CD4-positive, CD25-positive, alpha-beta regulatory T cell (primary cell): ENCODE measurements at regions not wholly inside any gene's neighbourhood (a gene's known extent, or its start where the extent isn't known, plus 50 kb on each side); places are given as distances from the start of the nearest gene placed in this dataset.
"Not testable (repeated sequence)": the region's sequence is repeated elsewhere in the genome, so short reads cannot be mapped to it uniquely, and the experiment has no call there.

Source experiments
- ATAC-seq, 2 donors: fragments of 150-1000 bp; cut with Tn5 transposase; one replicate each; pipeline ENCODE4 v1.10.0; 2021; ENCODE audit warnings: low read depth in 2 of 2, moderate number of reproducible peaks in 2 of 2, moderate library complexity in 1 of 2
- DNase-seq, 3 donors: peaks; one replicate each; pipeline versions ENCODE4 v3.0.0 to v3.0.0-alpha.2; 2012 to 2022; ENCODE audit warnings: mixed read lengths in 1 of 3
- H3K27ac ChIP-seq: one replicate; pipeline ENCODE4 v1.7.0; 2013; ENCODE audit warnings: mild to moderate bottlenecking, low read length; ENCODE audit not compliant: insufficient read depth, poor library complexity, severe bottlenecking
- H3K27me3 ChIP-seq: one replicate; pipeline ENCODE4 v1.7.0; 2013; ENCODE audit warnings: low read length; ENCODE audit not compliant: control insufficient read depth, insufficient read depth
- H3K36me3 ChIP-seq: one replicate; pipeline ENCODE4 v1.7.0; 2013; ENCODE audit warnings: mild to moderate bottlenecking, low read length, moderate library complexity; ENCODE audit not compliant: control insufficient read depth, insufficient read depth
- H3K4me1 ChIP-seq: 2 replicates; pipeline ENCODE4 v1.7.0; 2013; ENCODE audit warnings: mild to moderate bottlenecking, low read length; ENCODE audit not compliant: insufficient read depth, control insufficient read depth, poor library complexity, severe bottlenecking
- H3K4me3 ChIP-seq: one replicate; pipeline ENCODE4 v1.7.0; 2013; ENCODE audit warnings: low read depth, mild to moderate bottlenecking, low read length, moderate library complexity
- H3K9me3 ChIP-seq, 2 experiments: 1 replicate in 1 of 2; 2 replicates in 1 of 2; pipeline ENCODE4 v1.7.0; 2013; ENCODE audit warnings: low read length in 2 of 2, mild to moderate bottlenecking in 1 of 2, moderate library complexity in 1 of 2; ENCODE audit not compliant: control insufficient read depth in 2 of 2
- H3K27ac Mint-ChIP-seq, 3 donors: one replicate each; pipeline ENCODE4 v1.8.0; 2020 to 2022; ENCODE audit warnings: mild to moderate bottlenecking in 3 of 3, mixed read lengths in 3 of 3, moderate library complexity in 2 of 3
- H3K27me3 Mint-ChIP-seq: one replicate; pipeline ENCODE4 v1.8.0; 2022; ENCODE audit warnings: mild to moderate bottlenecking, mixed read lengths
- H3K36me3 Mint-ChIP-seq: one replicate; pipeline ENCODE4 v1.8.0; 2020; ENCODE audit warnings: mixed read lengths
- H3K4me1 Mint-ChIP-seq, 4 donors: one replicate each; pipeline ENCODE4 v1.8.0; 2020 to 2022; ENCODE audit warnings: mixed read lengths in 4 of 4, mild to moderate bottlenecking in 1 of 4
- H3K4me3 Mint-ChIP-seq, 4 donors: one replicate each; pipeline ENCODE4 v1.8.0; 2020 to 2022; ENCODE audit warnings: mild to moderate bottlenecking in 4 of 4, mixed read lengths in 4 of 4, moderate library complexity in 3 of 4
- H3K9me3 Mint-ChIP-seq, 7 donors: one replicate each; pipeline ENCODE4 v1.8.0; 2020 to 2022; ENCODE audit warnings: mixed read lengths in 7 of 7, mild to moderate bottlenecking in 3 of 7, moderate library complexity in 2 of 7

DNA sequence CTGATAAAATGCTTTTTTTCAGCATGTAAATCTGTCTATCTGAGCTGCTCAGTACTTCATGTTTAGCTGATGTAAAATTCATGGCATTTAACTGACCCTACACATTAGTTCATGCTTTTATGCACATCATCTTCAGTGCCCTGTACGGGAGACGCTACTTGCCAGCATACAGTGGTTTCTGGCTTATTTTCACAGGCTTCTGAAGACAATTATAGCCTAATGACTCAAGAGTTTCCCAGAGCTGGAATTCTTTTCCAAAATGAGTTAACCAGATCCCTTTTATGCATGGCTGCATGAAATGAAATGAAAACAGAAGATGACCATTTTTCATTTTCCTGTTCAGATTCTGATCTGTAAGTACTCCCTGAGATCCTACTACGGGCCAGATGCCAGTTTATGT is 1061.5 kb downstream of the ROBO2 start:
- Histone ChIP-seq H3K4me1 (no peaks in the 10 kb centered on the region), H3K36me3 (no peaks in the 10 kb centered on the region), H3K4me3 (no peak overlapping the region), H3K27me3 (no peaks in the 10 kb centered on the region), H3K27ac (no peak overlapping the region), H3K9me3 (peaks cover 0 to 5% of the 10 kb centered on the region in 2 experiments)
- H3K4me1 Mint-ChIP-seq: no peaks in the 10 kb centered on the region
- H3K27me3 Mint-ChIP-seq: no peaks in the 10 kb centered on the region
- no peak overlapping the region for H3K27ac Mint-ChIP-seq
- peaks cover 0 to 20% (median 3%) of the 10 kb centered on the region in 7 donors for H3K9me3 Mint-ChIP-seq
- ATAC-seq (no peak), DNase-seq (no peak)
- H3K36me3 Mint-ChIP-seq: no peaks in the 10 kb centered on the region
- H3K4me3 Mint-ChIP-seq: no peak overlapping the region

DNA sequence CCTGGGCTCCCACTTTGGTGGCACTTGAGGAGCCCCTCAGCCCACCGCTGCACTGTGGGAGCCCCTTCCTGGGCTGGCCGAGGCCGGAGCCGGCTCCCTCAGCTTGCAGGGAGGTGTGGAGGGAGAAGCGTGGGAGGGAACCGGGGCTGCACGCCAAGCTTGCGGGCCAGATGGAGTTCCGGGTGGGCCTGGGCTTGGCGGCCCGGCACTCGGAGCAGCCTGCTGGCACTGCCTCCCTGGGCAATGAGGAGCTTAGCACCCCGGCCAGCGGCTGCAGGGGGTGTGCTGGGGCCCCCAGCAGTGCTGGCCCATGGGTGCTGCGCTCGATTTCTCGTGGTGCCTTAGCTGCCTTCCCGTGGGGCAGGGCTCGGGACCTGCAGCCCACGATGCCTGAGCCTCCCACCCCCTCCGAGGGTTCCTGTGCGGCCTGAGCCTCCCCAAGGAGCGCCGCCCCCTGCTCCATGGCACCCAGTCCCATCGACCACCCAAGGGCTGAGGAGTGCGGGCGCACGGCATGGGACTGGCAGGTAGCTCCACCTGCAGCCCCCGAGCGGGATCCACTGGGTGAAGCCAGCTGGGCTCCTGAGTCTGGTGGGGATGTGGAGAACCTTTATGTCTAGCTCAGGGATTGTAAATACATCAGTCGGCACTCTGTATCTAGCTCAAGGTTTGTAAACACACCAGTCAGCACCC is 1068.5 kb downstream of the ROBO2 start:
- H3K4me1 Mint-ChIP-seq, H3K27ac Mint-ChIP-seq, H3K27me3 Mint-ChIP-seq: not testable (repeated sequence)

DNA sequence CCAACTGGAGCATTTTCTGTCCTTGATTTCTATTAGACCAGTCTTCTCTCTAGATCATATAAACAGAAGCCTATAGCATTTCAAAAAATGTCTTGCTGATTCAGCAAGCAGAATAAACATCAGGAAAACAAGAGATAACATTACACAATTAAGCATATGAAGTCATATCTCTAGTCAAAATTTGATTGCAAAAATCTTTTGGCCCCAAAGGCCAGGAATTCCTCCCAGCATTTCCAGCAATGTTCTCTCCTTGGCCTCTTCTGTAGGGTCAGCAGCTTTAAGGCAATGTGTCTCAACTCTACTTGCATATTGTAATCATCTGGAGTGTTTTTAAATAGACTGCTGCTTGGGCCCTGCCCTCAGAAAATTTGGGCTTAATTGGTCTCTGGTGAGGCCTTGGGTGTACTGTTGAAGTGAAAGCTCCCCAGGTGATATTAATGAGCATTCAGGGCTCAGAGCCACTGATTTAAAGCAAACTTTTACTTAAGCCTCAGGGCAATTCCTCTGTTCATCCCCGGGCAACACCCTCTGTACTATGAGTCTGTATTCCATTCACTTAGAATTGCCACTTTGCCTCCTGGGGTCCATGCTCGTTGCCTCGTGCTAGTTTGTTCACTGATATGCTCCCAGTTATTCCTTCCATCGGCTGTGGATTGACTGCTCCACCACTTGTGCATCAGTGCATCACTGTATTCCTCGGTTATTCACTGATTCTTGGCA is 1072.6 kb downstream of the ROBO2 start:
- H3K27me3 Mint-ChIP-seq: no peaks in the 10 kb centered on the region
- no peaks in the 10 kb centered on the region for H3K36me3 Mint-ChIP-seq
- no peak overlapping the region for H3K27ac Mint-ChIP-seq
- Histone ChIP-seq H3K27me3 (no peaks in the 10 kb centered on the region), H3K27ac (no peak overlapping the region), H3K36me3 (no peaks in the 10 kb centered on the region), H3K9me3 (peaks cover 2 to 18% of the 10 kb centered on the region in 2 experiments), H3K4me3 (no peak overlapping the region), H3K4me1 (no peaks in the 10 kb centered on the region)
- ATAC-seq: no peak
- H3K4me1 Mint-ChIP-seq: no peaks in the 10 kb centered on the region
- H3K9me3 Mint-ChIP-seq: peaks cover 2 to 21% (median 4%) of the 10 kb centered on the region in 7 donors
- no peak overlapping the region for H3K4me3 Mint-ChIP-seq
- no peak for DNase-seq

More for the DNA sequence above, 1068.5 kb downstream of the ROBO2 start:
- H3K36me3 Mint-ChIP-seq, H3K27me3 ChIP-seq, ATAC-seq, H3K4me3 ChIP-seq, DNase-seq, H3K36me3 ChIP-seq, H3K4me1 ChIP-seq, H3K4me3 Mint-ChIP-seq, H3K27ac ChIP-seq: not testable (repeated sequence)
- peaks cover 4 to 14% of the 10 kb centered on the region in 2 experiments for H3K9me3 ChIP-seq
- peaks cover 0 to 26% (median 3%) of the 10 kb centered on the region in 7 donors for H3K9me3 Mint-ChIP-seq

DNA sequence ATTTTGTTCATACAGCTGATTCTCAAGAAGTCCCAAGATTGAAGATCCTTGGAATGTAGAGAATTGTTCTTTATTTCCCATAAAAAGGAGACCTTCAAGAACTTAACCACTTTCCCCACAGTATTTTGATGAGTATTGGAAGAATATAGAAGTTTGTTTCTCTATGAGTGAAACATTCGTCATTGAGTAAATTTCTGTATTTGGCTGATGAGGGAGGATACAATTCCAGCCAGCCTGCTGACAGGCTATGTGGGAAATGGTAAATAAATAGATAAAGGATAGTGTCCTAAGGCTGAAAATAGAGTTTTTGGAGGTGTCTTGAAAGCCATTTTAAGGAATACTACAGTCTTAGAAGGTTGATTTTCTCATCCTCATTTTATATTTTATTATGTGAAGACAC is 1076.1 kb downstream of the ROBO2 start:
- Mint-ChIP-seq H3K4me1 (no peaks in the 10 kb centered on the region), H3K4me3 (no peak overlapping the region), H3K27ac (no peak overlapping the region), H3K9me3 (peaks cover 0 to 17% (median 5%) of the 10 kb centered on the region in 7 donors), H3K36me3 (no peaks in the 10 kb centered on the region), H3K27me3 (no peaks in the 10 kb centered on the region)
- ATAC-seq (no peak), DNase-seq (no peak)
- Histone ChIP-seq H3K4me3 (no peak overlapping the region), H3K4me1 (no peaks in the 10 kb centered on the region), H3K36me3 (no peaks in the 10 kb centered on the region), H3K9me3 (peaks cover 0 to 10% of the 10 kb centered on the region in 2 experiments), H3K27ac (no peak overlapping the region), H3K27me3 (no peaks in the 10 kb centered on the region)

DNA sequence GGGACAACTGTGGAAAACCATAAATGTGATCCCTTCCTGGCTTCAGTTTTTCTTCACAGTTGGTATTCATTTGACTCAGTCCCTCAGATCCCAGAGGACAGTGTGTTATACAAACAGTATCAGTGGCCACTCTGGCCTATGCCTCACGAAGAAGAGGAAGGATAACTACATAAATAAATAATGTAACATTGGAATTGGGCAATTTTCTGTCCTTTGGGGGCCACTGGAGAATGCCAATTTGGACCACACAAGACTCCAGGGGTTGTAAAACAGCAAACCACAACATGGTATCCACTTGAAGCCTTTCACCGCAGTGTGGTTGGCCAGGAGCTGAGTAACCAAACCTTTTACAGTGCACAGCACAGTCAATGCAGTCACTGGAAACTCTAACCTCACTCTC is 1077.0 kb downstream of the ROBO2 start:
- no peak overlapping the region for H3K27ac Mint-ChIP-seq
- no peak for ATAC-seq

DNA sequence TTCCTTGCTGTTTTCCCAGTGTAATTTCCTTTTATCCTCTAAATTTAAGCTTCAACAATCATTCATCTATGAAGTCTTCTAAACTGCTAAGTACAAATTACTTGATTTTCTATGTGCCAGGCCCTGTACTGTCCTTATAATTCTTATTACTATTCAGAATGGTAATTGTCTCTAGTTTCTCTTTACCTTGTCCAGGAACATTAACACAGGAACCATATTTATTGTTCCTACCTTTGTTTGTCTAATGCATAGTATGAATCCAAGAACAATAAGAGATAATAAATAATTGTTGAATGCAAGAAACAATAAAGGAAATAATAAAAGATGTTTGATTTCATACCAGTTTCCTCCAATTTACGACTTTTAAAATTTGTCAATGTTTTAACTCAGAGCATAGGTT is 1083.2 kb downstream of the ROBO2 start:
- no peak overlapping the region for H3K27ac ChIP-seq
- H3K27me3 Mint-ChIP-seq: no peaks in the 10 kb centered on the region
- H3K36me3 Mint-ChIP-seq: no peaks in the 10 kb centered on the region
- no peaks in the 10 kb centered on the region for H3K4me1 ChIP-seq
- H3K9me3 ChIP-seq: peaks cover 0 to 7% of the 10 kb centered on the region in 2 experiments
- ATAC-seq (no peak), DNase-seq (no peak)
- no peak overlapping the region for H3K4me3 ChIP-seq
- no peak overlapping the region for H3K4me3 Mint-ChIP-seq
- H3K9me3 Mint-ChIP-seq: peaks cover 4 to 36% (median 16%) of the 10 kb centered on the region in 7 donors
- no peaks in the 10 kb centered on the region for H3K27me3 ChIP-seq
- no peaks in the 10 kb centered on the region for H3K36me3 ChIP-seq
- H3K4me1 Mint-ChIP-seq: no peaks in the 10 kb centered on the region
- no peak overlapping the region for H3K27ac Mint-ChIP-seq

More for the DNA sequence above, 1077.0 kb downstream of the ROBO2 start:
- H3K27me3 Mint-ChIP-seq: no peaks in the 10 kb centered on the region
- Histone ChIP-seq H3K9me3 (peaks cover 0 to 10% of the 10 kb centered on the region in 2 experiments), H3K4me3 (no peak overlapping the region), H3K27ac (no peak overlapping the region), H3K36me3 (no peaks in the 10 kb centered on the region), H3K27me3 (no peaks in the 10 kb centered on the region), H3K4me1 (no peaks in the 10 kb centered on the region)
- H3K4me3 Mint-ChIP-seq: no peak overlapping the region
- no peaks in the 10 kb centered on the region for H3K4me1 Mint-ChIP-seq
- H3K36me3 Mint-ChIP-seq: no peaks in the 10 kb centered on the region
- H3K9me3 Mint-ChIP-seq: peaks cover 0 to 17% (median 5%) of the 10 kb centered on the region in 7 donors
- DNase-seq: no peak

DNA sequence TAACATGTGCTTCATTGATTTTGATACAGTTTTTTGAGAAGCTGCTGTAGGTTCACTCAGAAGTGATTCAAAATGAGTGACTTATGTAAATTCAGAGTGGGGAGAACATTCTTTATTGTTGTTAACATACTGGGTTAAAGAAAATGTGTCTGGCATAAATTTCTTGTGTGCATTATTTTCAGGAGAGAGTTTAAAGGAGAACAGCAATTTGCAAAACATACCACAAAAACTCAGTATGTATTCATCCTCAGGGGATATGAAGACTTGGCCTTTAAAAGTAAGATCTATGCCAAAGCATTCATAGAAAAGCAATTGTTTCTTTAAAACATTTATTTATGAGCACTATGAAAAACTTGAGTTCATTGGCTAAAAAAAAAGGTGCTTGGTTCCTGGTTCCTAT is 1089.8 kb downstream of the ROBO2 start:
- Histone ChIP-seq H3K27ac (no peak overlapping the region), H3K36me3 (no peaks in the 10 kb centered on the region), H3K9me3 (no peaks in the 10 kb centered on the region), H3K4me3 (no peak overlapping the region), H3K27me3 (no peaks in the 10 kb centered on the region), H3K4me1 (no peaks in the 10 kb centered on the region)
- no peak overlapping the region for H3K27ac Mint-ChIP-seq
- peaks cover 6 to 39% (median 14%) of the 10 kb centered on the region in 7 donors for H3K9me3 Mint-ChIP-seq
- H3K4me3 Mint-ChIP-seq: no peak overlapping the region
- H3K27me3 Mint-ChIP-seq: no peaks in the 10 kb centered on the region
- no peaks in the 10 kb centered on the region for H3K4me1 Mint-ChIP-seq
- DNase-seq (no peak), ATAC-seq (no peak)
- H3K36me3 Mint-ChIP-seq: no peaks in the 10 kb centered on the region
